H1 (cell line): ENCODE measurements at regions not wholly inside any gene's neighbourhood (a gene's known extent, or its start where the extent isn't known, plus 50 kb on each side); places are given as distances from the start of the nearest gene placed in this dataset.

Experiments
- CTCF ChIA-PET: fragments of 300-600 bp; sonication (Branson Sonifier 250); formaldehyde crosslinking; loops from one replicate; lab custom pipeline; 2021; ENCODE audit not compliant: partially characterized antibody; lab: Charles Lee
- POLR2A ChIA-PET: fragments of 300-600 bp; sonication (Branson Sonifier 250); formaldehyde crosslinking; loops from one replicate; lab custom pipeline; 2021; ENCODE audit warnings: inconsistent platforms; ENCODE audit not compliant: partially characterized antibody; lab: Charles Lee
- DNase-seq, 2 experiments: peaks; one replicate each; pipeline versions ENCODE4 v3.0.0 to v3.0.0-alpha.2; 2010 to 2022; ENCODE audit warnings: low spot score in 2 of 2, low read depth in 1 of 2, mixed read lengths in 1 of 2
- FAIRE-seq: peaks from 2 replicates; lab custom pipeline; 2011; peaks lifted over from hg19 to GRCh38; lab: Jason Lieb, UNC
- H2AFZ ChIP-seq: 2 replicates; pipeline ENCODE4 v1.8.1; 2012; ENCODE audit warnings: low read length, inconsistent platforms
- H2AK5ac ChIP-seq: 2 replicates; pipeline ENCODE4 v1.6.1; 2013; ENCODE audit warnings: low read depth, low read length
- H2BK120ac ChIP-seq: replicated peaks from 2 replicates; pipeline ENCODE3; 2013; ENCODE audit warnings: low read depth, low read length, inconsistent platforms
- H2BK12ac ChIP-seq: 2 replicates; pipeline ENCODE4 v1.6.1; 2013; ENCODE audit warnings: low read depth, low read length
- H2BK15ac ChIP-seq: 2 replicates; pipeline ENCODE4 v1.6.1; 2013; ENCODE audit warnings: low read length
- H2BK20ac ChIP-seq: 2 replicates; pipeline ENCODE4 v1.6.1; 2013; ENCODE audit warnings: low read length
- H2BK5ac ChIP-seq: 2 replicates; pipeline ENCODE4 v1.6.1; 2013; ENCODE audit warnings: low read depth, low read length
- H3K14ac ChIP-seq: 2 replicates; pipeline ENCODE4 v1.6.1; 2013; ENCODE audit warnings: inconsistent platforms; ENCODE audit not compliant: insufficient read length
- H3K18ac ChIP-seq: 2 replicates; pipeline ENCODE4 v1.6.1; 2013; ENCODE audit warnings: low read length; ENCODE audit errors: extremely low read depth
- H3K23ac ChIP-seq: 2 replicates; pipeline ENCODE4 v1.6.1; 2013; ENCODE audit warnings: inconsistent platforms; ENCODE audit not compliant: insufficient read length
- H3K23me2 ChIP-seq: 2 replicates; pipeline ENCODE4 v1.6.1; 2013; ENCODE audit warnings: low read depth, low read length
- H3K27ac ChIP-seq: 2 replicates; pipeline ENCODE4 v1.6.1; 2011; ENCODE audit warnings: low read depth, low read length, inconsistent platforms
- H3K27me3 ChIP-seq, 4 experiments: replicated peaks in 1 of 4; 1 replicate in 1 of 4; 2 replicates in 3 of 4; pipeline versions ENCODE4 v1.6.1 to v1.8.1; 2011 to 2013; ENCODE audit warnings: low read length in 3 of 4, mild to moderate bottlenecking in 3 of 4, inconsistent platforms in 2 of 4, mixed read lengths in 2 of 4, moderate library complexity in 1 of 4; ENCODE audit not compliant: control insufficient read depth in 3 of 4, insufficient read depth in 3 of 4; ENCODE audit errors: extremely low read depth in 1 of 4
- H3K36me3 ChIP-seq, 4 experiments: 2 replicates each; pipeline versions ENCODE4 v1.6.1 to v1.8.1; 2011 to 2013; ENCODE audit warnings: mild to moderate bottlenecking in 4 of 4, low read length in 3 of 4, moderate library complexity in 2 of 4, control low read depth in 1 of 4, inconsistent platforms in 1 of 4; ENCODE audit not compliant: insufficient read depth in 4 of 4, control insufficient read depth in 2 of 4
- H3K4ac ChIP-seq: replicated peaks from 2 replicates; pipeline ENCODE3; 2013; ENCODE audit warnings: low read length, low read depth, mixed read lengths, inconsistent platforms; ENCODE audit not compliant: insufficient read length
- H3K4me1 ChIP-seq, 4 experiments: replicated peaks in 1 of 4; 1 replicate in 1 of 4; 2 replicates in 3 of 4; pipeline versions ENCODE4 v1.6.1 to v1.8.1; 2011 to 2013; ENCODE audit warnings: low read length in 3 of 4, inconsistent platforms in 2 of 4, mixed read lengths in 1 of 4; ENCODE audit not compliant: insufficient read depth in 4 of 4, control insufficient read depth in 3 of 4
- H3K4me2 ChIP-seq, 2 experiments: 2 replicates each; pipeline versions ENCODE4 v1.6.1 to v1.8.1; 2011 to 2013; ENCODE audit warnings: low read depth in 2 of 2, low read length in 2 of 2, control low read depth in 1 of 2, inconsistent platforms in 1 of 2, mild to moderate bottlenecking in 1 of 2; ENCODE audit not compliant: insufficient read depth in 1 of 2
- H3K4me3 ChIP-seq, 4 experiments: fragments of 200-600, 300-600 bp in 1 of 4; sonication (generic), shearing (Covaris generic), sonication (Bioruptor Twin) in 1 of 4; 2 replicates each; pipeline versions ENCODE4 v1.5.1 to v1.8.1; 2011 to 2016; ENCODE audit warnings: low read length in 4 of 4, low read depth in 3 of 4, control low read depth in 2 of 4, inconsistent platforms in 2 of 4, mild to moderate bottlenecking in 2 of 4, mixed read lengths in 1 of 4, moderate library complexity in 1 of 4; ENCODE audit not compliant: insufficient read depth in 2 of 4; ENCODE audit errors: extremely low read depth in 1 of 4
- H3K56ac ChIP-seq: replicated peaks from 2 replicates; pipeline ENCODE3; 2013; ENCODE audit warnings: low read depth, mild to moderate bottlenecking, mixed read lengths, low read length, inconsistent platforms; ENCODE audit not compliant: insufficient read length
- H3K79me1 ChIP-seq: 2 replicates; pipeline ENCODE4 v1.6.1; 2013; ENCODE audit warnings: low read depth, low read length, control low read depth
- H3K79me2 ChIP-seq, 2 experiments: 2 replicates each; pipeline versions ENCODE4 v1.6.1 to v1.8.1; 2012 to 2013; ENCODE audit warnings: low read length in 2 of 2, mild to moderate bottlenecking in 2 of 2, inconsistent platforms in 1 of 2; ENCODE audit not compliant: insufficient read depth in 2 of 2, control insufficient read depth in 1 of 2
- H3K9ac ChIP-seq, 4 experiments: replicated peaks in 1 of 4; 1 replicate in 1 of 4; 2 replicates in 3 of 4; pipeline versions ENCODE4 v1.6.1 to v1.8.1; 2011 to 2013; ENCODE audit warnings: low read depth in 3 of 4, low read length in 3 of 4, control low read depth in 2 of 4, mild to moderate bottlenecking in 2 of 4, moderate library complexity in 2 of 4, inconsistent platforms in 1 of 4; ENCODE audit errors: extremely low read depth in 1 of 4
- H3K9me3 ChIP-seq, 2 experiments: 2 replicates each; pipeline versions ENCODE4 v1.6.1 to v1.8.1; 2012 to 2013; ENCODE audit warnings: mild to moderate bottlenecking in 2 of 2, moderate library complexity in 2 of 2, control low read depth in 1 of 2, inconsistent platforms in 1 of 2, low read depth in 1 of 2, low read length in 1 of 2, mixed read lengths in 1 of 2; ENCODE audit not compliant: insufficient read depth in 2 of 2
- H4K20me1 ChIP-seq, 2 experiments: replicated peaks in 1 of 2; 2 replicates each; pipeline versions ENCODE3 to v1.8.1; 2011 to 2013; ENCODE audit warnings: inconsistent platforms in 2 of 2, low read length in 2 of 2, mild to moderate bottlenecking in 1 of 2; ENCODE audit not compliant: insufficient read depth in 2 of 2, control insufficient read depth in 1 of 2
- H4K5ac ChIP-seq: 2 replicates; pipeline ENCODE4 v1.6.1; 2013; ENCODE audit warnings: low read length, low read depth, mixed read lengths, inconsistent platforms; ENCODE audit not compliant: insufficient read length
- H4K8ac ChIP-seq: 2 replicates; pipeline ENCODE4 v1.8.0; 2013; ENCODE audit warnings: mild to moderate bottlenecking, moderate library complexity, low read length, inconsistent platforms; ENCODE audit not compliant: insufficient read depth; ENCODE audit errors: extremely low read depth
- H4K91ac ChIP-seq: replicated peaks from 2 replicates; pipeline ENCODE3; 2013; ENCODE audit warnings: low read length, mixed read lengths, inconsistent platforms; ENCODE audit not compliant: insufficient read length
- KDM1A ChIP-seq: fragments of 200-600, 300-600 bp; sonication (generic); IDR thresholded peaks from 2 replicates; pipeline ENCODE4 v1.7.1; 2016; ENCODE audit warnings: mild to moderate bottlenecking, low read length, borderline replicate concordance
- POLR2AphosphoS5 ChIP-seq: IDR thresholded peaks from 2 replicates; pipeline ENCODE4 v1.6.1; 2011; ENCODE audit warnings: low read depth, low read length
- RAD21 ChIP-seq, 2 experiments: IDR thresholded peaks in 1 of 2; conservative IDR thresholded peaks in 1 of 2; 2 replicates each; pipeline ENCODE4 v1.6.1; 2011; ENCODE audit warnings: low read depth in 2 of 2, low read length in 2 of 2, improper control_type of control experiment in 1 of 2, inconsistent platforms in 1 of 2, mild to moderate bottlenecking in 1 of 2, moderate library complexity in 1 of 2
- WGBS, 2 experiments: shearing (Covaris generic) in 1 of 2; methylation state at CpG; one replicate each; pipeline versions ENCODE4 v1.1.6 to v1.1.7; 2013 to 2015; ENCODE audit warnings: low lambda C conversion rate in 2 of 2, mixed read lengths in 2 of 2, inconsistent platforms in 1 of 2, low coverage in 1 of 2, missing lambda C conversion rate in 1 of 2; ENCODE audit not compliant: insufficient replicate concordance in 2 of 2, insufficient coverage in 1 of 2, insufficient read length in 1 of 2; ENCODE audit errors: extremely low coverage in 1 of 2, missing lambda C conversion rate in 1 of 2; 5-methylcytosine and 5-hydroxymethylcytosine counted together
- TF ChIP-seq, protein P1 (sequence below), 3 experiments: IDR thresholded peaks; 1 replicate in 2 of 3; 2 replicates in 1 of 3; pipeline versions ENCODE4 v1.5.1 to v1.6.1; 2011; ENCODE audit warnings: low read length in 3 of 3, mild to moderate bottlenecking in 3 of 3, inconsistent platforms in 2 of 3, low read depth in 1 of 3, moderate library complexity in 1 of 3; ENCODE audit not compliant: insufficient read depth in 1 of 3; ENCODE audit errors: control extremely low read depth in 1 of 3

DNA sequence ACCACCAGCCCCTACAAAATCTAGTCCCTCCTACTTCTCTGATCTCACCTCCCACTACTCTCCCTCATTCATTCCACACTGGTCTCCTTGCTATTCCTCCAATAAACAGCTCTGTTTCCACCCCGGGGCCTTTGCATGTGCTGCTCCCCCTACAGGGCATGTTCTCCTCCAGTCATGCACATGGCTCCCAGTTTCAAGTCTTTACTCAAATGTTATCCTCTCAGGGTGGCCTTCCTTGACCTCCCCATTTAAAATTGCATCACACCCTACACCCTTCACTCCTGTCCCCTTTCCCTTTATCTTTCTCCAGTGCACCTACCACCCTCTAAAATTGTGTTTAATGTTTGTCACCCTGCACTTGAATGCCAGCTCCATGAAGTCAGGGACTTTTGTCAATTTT, 174.5 kb downstream of the MRPL14 start:
- no peak overlapping the region for H2BK15ac ChIP-seq
- DNase-seq, result peak in 1 of 2 experiments; percentile 43
- H3K23ac ChIP-seq, result no peak overlapping the region
- H2BK20ac ChIP-seq, result no peak overlapping the region
- H3K36me3 ChIP-seq, result no peaks in the 10 kb centered on the region
- H3K4ac ChIP-seq, result no peak overlapping the region
- no peak overlapping the region for H3K9ac ChIP-seq
- ChIA-PET POLR2A (interaction anchor here (1.0 to 2.2 kb wide), 2 partner anchors 21 to 285 kb away, joined by 3 to 6 read pairs; no protein-coding TSS in a partner anchor), CTCF (interaction anchor here (0.8 to 13.3 kb wide), 37 partner anchors 15 to 285 kb away, joined by 3 to 142 read pairs (median 7); partner anchors contain the start of gene VEGFA)
- H2BK5ac ChIP-seq, result no peak overlapping the region
- no peak overlapping the region for H3K14ac ChIP-seq
- no peaks in the 10 kb centered on the region for H3K23me2 ChIP-seq
- H4K20me1 ChIP-seq, result no peaks in the 10 kb centered on the region
- TF ChIP-seq KDM1A (peak; percentile 92), RAD21 (IDR thresholded peaks at IDR 0.05 in 1 of 2, conservative IDR thresholded peaks at IDR 0.05 in 1 of 2; ENCODE audit: low read depth in 2 of 2, low read length in 2 of 2) (0 out of 4 replicates have a peak, but pooled peaks of 1 of the 2 experiments have one; percentile 6), POLR2AphosphoS5 (no peak)
- TF ChIP-seq, protein P1, sequence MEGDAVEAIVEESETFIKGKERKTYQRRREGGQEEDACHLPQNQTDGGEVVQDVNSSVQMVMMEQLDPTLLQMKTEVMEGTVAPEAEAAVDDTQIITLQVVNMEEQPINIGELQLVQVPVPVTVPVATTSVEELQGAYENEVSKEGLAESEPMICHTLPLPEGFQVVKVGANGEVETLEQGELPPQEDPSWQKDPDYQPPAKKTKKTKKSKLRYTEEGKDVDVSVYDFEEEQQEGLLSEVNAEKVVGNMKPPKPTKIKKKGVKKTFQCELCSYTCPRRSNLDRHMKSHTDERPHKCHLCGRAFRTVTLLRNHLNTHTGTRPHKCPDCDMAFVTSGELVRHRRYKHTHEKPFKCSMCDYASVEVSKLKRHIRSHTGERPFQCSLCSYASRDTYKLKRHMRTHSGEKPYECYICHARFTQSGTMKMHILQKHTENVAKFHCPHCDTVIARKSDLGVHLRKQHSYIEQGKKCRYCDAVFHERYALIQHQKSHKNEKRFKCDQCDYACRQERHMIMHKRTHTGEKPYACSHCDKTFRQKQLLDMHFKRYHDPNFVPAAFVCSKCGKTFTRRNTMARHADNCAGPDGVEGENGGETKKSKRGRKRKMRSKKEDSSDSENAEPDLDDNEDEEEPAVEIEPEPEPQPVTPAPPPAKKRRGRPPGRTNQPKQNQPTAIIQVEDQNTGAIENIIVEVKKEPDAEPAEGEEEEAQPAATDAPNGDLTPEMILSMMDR (IDR thresholded peaks at IDR 0.05; ENCODE audit: control extremely low read depth in 1 of 3, insufficient read depth in 1 of 3, low read depth in 1 of 3, low read length in 3 of 3), result peak in 2 of 3 experiments; percentile 11 to 16; a peak in 2 of 4 replicates
- no peak overlapping the region for H3K18ac ChIP-seq
- no peaks in the 10 kb centered on the region for H3K9me3 ChIP-seq
- peaks cover 0 to 5% (median 1%) of the 10 kb centered on the region in 4 experiments; a peak in 3 of 7 replicates for H3K4me1 ChIP-seq
- H3K27me3 ChIP-seq, result no peaks in the 10 kb centered on the region
- H3K4me2 ChIP-seq, result no peak overlapping the region
- 90% methylated on average over 1 of the region's 1 CpG; no CpG with 5 or more reads in 1 of the 2 experiments for whole genome bisulfite sequencing, 2 experiments
- no peak overlapping the region for H4K91ac ChIP-seq
- H2BK120ac ChIP-seq, result no peak overlapping the region
- H3K79me2 ChIP-seq, result no peaks in the 10 kb centered on the region
- no peak overlapping the region for H3K4me3 ChIP-seq
- H3K79me1 ChIP-seq, result no peaks in the 10 kb centered on the region
- H4K5ac ChIP-seq, result no peak overlapping the region
- H2AFZ ChIP-seq, result no peak overlapping the region
- H2AK5ac ChIP-seq, result no peak overlapping the region
- FAIRE-seq, result no peak
- no peak overlapping the region for H4K8ac ChIP-seq
- H3K27ac ChIP-seq, result no peak overlapping the region
- H2BK12ac ChIP-seq, result 0 out of 2 replicates have a peak overlapping the region, but pooled peaks have one; percentile 64
- H3K56ac ChIP-seq, result no peak overlapping the region
